Fibroblast of lung (primary cell): ENCODE measurements at regions not wholly inside any gene's neighbourhood (a gene's known extent, or its start where the extent isn't known, plus 50 kb on each side); places are given as distances from the start of the nearest gene placed in this dataset.

Source experiments
- DNase-seq, 2 donors: peaks; one replicate each; pipeline versions ENCODE4 v3.0.0 to v3.0.0-alpha.2; 2010; ENCODE audit warnings: low read depth in 2 of 2
- H2AFZ ChIP-seq: 2 replicates; pipeline ENCODE4 v1.5.1; 2012; ENCODE audit warnings: low read length, control low read depth, inconsistent platforms
- H3K27ac ChIP-seq: 2 replicates; pipeline ENCODE4 v1.5.1; 2011; ENCODE audit warnings: low read length, control low read depth; ENCODE audit not compliant: insufficient read depth
- H3K27me3 ChIP-seq: 2 replicates; pipeline ENCODE4 v1.5.1; 2011; ENCODE audit warnings: mild to moderate bottlenecking, low read length; ENCODE audit not compliant: control insufficient read depth, insufficient read depth
- H3K36me3 ChIP-seq: 2 replicates; pipeline ENCODE4 v1.5.1; 2011; ENCODE audit warnings: low read length; ENCODE audit not compliant: control insufficient read depth, insufficient read depth
- H3K4me1 ChIP-seq: 2 replicates; pipeline ENCODE4 v1.5.1; 2011; ENCODE audit warnings: low read length; ENCODE audit not compliant: control insufficient read depth, insufficient read depth; ENCODE audit errors: extremely low read depth
- H3K4me2 ChIP-seq: 2 replicates; pipeline ENCODE4 v1.5.1; 2011; ENCODE audit warnings: low read length, control low read depth; ENCODE audit not compliant: insufficient read depth; ENCODE audit errors: extremely low read depth
- H3K4me3 ChIP-seq, 4 experiments: fragments of 200-600 bp in 1 of 4; sonication (generic) in 1 of 4; replicated peaks in 1 of 4; 2 replicates each; pipeline ENCODE4 v1.5.1; 2011 to 2016; ENCODE audit warnings: low read length in 4 of 4, low read depth in 3 of 4, mild to moderate bottlenecking in 3 of 4, control low read depth in 2 of 4, inconsistent platforms in 1 of 4, mixed read lengths in 1 of 4; ENCODE audit not compliant: insufficient read depth in 1 of 4; ENCODE audit errors: control extremely low read depth in 1 of 4
- H3K79me2 ChIP-seq: 2 replicates; pipeline ENCODE4 v1.5.1; 2012; ENCODE audit warnings: mild to moderate bottlenecking, low read length, inconsistent platforms; ENCODE audit not compliant: control insufficient read depth, insufficient read depth
- H3K9ac ChIP-seq: 2 replicates; pipeline ENCODE4 v1.5.1; 2011; ENCODE audit warnings: mild to moderate bottlenecking, low read length, control low read depth; ENCODE audit not compliant: insufficient read depth
- H3K9me3 ChIP-seq: 2 replicates; pipeline ENCODE4 v1.5.1; 2012; ENCODE audit warnings: low read depth, low read length; ENCODE audit not compliant: control insufficient read depth, insufficient read depth
- H4K20me1 ChIP-seq: 2 replicates; pipeline ENCODE4 v1.5.1; 2011; ENCODE audit warnings: low read length; ENCODE audit not compliant: control insufficient read depth, insufficient read depth; ENCODE audit errors: extremely low read depth
- CTCF ChIP-seq, 2 donors: IDR thresholded peaks in 1 of 2; conservative IDR thresholded peaks in 1 of 2; 1 replicate in 1 of 2; 2 replicates in 1 of 2; pipeline ENCODE4 v1.5.1; 2011 to 2012; ENCODE audit warnings: low read length in 2 of 2, control low read depth in 1 of 2, inconsistent platforms in 1 of 2, low read depth in 1 of 2, mild to moderate bottlenecking in 1 of 2
- EZH2 ChIP-seq: IDR thresholded peaks from 2 replicates; pipeline ENCODE4 v1.5.1; 2012; ENCODE audit warnings: low read length, control low read depth, mild to moderate bottlenecking; ENCODE audit errors: missing control alignments

DNA sequence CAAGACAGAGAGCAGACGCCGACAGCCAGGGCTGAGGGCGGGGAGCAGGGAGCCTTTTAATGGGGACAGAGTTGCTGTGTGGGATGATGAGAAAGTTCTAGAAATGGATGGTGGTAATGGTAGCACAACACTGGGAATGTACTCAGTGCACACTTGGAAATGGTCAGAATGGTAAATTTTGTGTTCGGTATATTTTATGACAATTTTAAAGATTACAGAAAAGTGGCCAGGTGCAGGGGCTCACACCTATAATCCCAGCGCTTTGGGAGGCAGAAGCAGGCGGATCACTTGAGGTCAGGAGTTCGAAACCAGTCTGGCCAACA lies 243.2 kb upstream of the CIBAR2 start:
- Histone ChIP-seq H3K27me3 (no peaks in the 10 kb centered on the region), H3K4me1 (peaks cover 11% of the 10 kb centered on the region), H3K36me3 (peaks cover 1% of the 10 kb centered on the region), H2AFZ (no peak overlapping the region), H3K4me3 (no peak overlapping the region), H3K79me2 (no peaks in the 10 kb centered on the region), H3K9me3 (no peaks in the 10 kb centered on the region), H3K4me2 (no peak overlapping the region), H4K20me1 (no peaks in the 10 kb centered on the region), H3K9ac (no peak overlapping the region), H3K27ac (no peak overlapping the region)
- DNase-seq = no peak
- TF ChIP-seq CTCF (conservative IDR thresholded peaks at IDR 0.05 in 1 of 2, IDR thresholded peaks at IDR 0.05 in 1 of 2; ENCODE audit: low read depth in 1 of 2, low read length in 2 of 2) (no peak), EZH2 (no peak)

DNA sequence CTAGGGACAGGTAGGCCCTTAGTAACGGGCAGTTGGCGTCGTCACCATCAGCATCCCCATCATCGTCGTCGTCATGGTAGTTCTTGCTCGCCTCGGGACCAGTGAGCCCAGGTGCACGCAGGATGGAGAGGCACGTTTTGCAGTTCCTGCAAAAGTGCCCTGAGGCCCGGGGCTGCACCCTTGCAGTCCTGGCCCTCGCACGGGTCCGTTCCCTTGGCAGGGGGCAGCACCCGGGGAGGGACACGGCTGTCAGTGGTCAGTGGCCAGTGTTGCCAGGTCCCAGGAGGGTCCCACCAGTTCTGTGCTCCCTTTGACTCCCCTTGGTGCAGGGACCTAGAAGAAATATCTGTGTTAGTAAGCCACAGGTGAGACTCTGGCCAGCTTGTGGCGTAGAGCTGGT lies 243.9 kb upstream of the CIBAR2 start:
- peaks cover 1% of the 10 kb centered on the region for H3K36me3 ChIP-seq
- peaks cover 7% of the 10 kb centered on the region for H3K4me1 ChIP-seq
- no peak overlapping the region for H3K4me2 ChIP-seq
- TF ChIP-seq EZH2 = no peak
- H3K9me3 ChIP-seq = no peaks in the 10 kb centered on the region
- no peak for DNase-seq
- no peak overlapping the region for H2AFZ ChIP-seq
- H3K27me3 ChIP-seq = no peaks in the 10 kb centered on the region
- no peak overlapping the region for H3K27ac ChIP-seq
- no peak overlapping the region for H3K9ac ChIP-seq
- no peaks in the 10 kb centered on the region for H4K20me1 ChIP-seq
- no peaks in the 10 kb centered on the region for H3K79me2 ChIP-seq
- no peak overlapping the region for H3K4me3 ChIP-seq

- TF ChIP-seq EZH2 = no peak
- TF ChIP-seq CTCF (conservative IDR thresholded peaks at IDR 0.05 in 1 of 2, IDR thresholded peaks at IDR 0.05 in 1 of 2; ENCODE audit: low read depth in 1 of 2, low read length in 2 of 2) = no peak
- Histone ChIP-seq H3K27ac (no peak overlapping the region), H3K4me3 (no peak overlapping the region), H3K4me1 (peaks cover 7% of the 10 kb centered on the region), H3K27me3 (no peaks in the 10 kb centered on the region), H3K9me3 (no peaks in the 10 kb centered on the region), H2AFZ (no peak overlapping the region), H3K79me2 (no peaks in the 10 kb centered on the region), H3K9ac (no peak overlapping the region), H3K4me2 (no peak overlapping the region), H4K20me1 (no peaks in the 10 kb centered on the region), H3K36me3 (peaks cover 1% of the 10 kb centered on the region)
- DNase-seq = no peak
Measured at GRCh38 chr16:85357323-85357722, 245.1 kb upstream of the CIBAR2 start.
